HepG2 (cell line): ENCODE measurements at regions not wholly inside any gene's neighbourhood (a gene's known extent, or its start where the extent isn't known, plus 50 kb on each side); places are given as distances from the start of the nearest gene placed in this dataset.

Experiments
- CBX2 ChIP-seq, 2 experiments: fragments of 200-600 bp in 1 of 2; sonication (generic); formaldehyde crosslinking in 1 of 2; IDR thresholded peaks; 2 replicates each; pipeline versions ENCODE4 v1.7.0 to v1.8.1; 2018 to 2022; ENCODE audit warnings: low read depth in 2 of 2, low read length in 1 of 2, mild to moderate bottlenecking in 1 of 2, missing genetic modification reagents in 1 of 2
- DMAP1 ChIP-seq: IDR thresholded peaks from 2 replicates; pipeline ENCODE4 v1.6.1; 2016
- HNF4G ChIP-seq, 2 experiments: sonication (generic) in 1 of 2; formaldehyde crosslinking in 1 of 2; IDR thresholded peaks; 2 replicates each; pipeline versions ENCODE4 v1.4.0 to v1.6.1; 2011 to 2020; ENCODE audit warnings: borderline replicate concordance in 2 of 2, low read depth in 2 of 2, mild to moderate bottlenecking in 2 of 2, low read length in 1 of 2, missing genetic modification reagents in 1 of 2, moderate library complexity in 1 of 2
- KAT8 ChIP-seq: IDR thresholded peaks from 2 replicates; pipeline ENCODE4 v1.6.1; 2016; ENCODE audit warnings: missing genetic modification reagents, missing compliant biosample characterization
- KDM1A ChIP-seq: IDR thresholded peaks from 2 replicates; pipeline ENCODE4 v1.6.1; 2016; ENCODE audit warnings: missing compliant biosample characterization
- KLF12 ChIP-seq: sonication (generic); formaldehyde crosslinking; IDR thresholded peaks from 2 replicates; pipeline ENCODE4 v1.4.0; 2020; ENCODE audit warnings: missing genetic modification reagents, borderline replicate concordance
- NFIC ChIP-seq: IDR thresholded peaks from 2 replicates; pipeline ENCODE4 v1.6.1; 2012; ENCODE audit warnings: mild to moderate bottlenecking, low read length, inconsistent platforms
- NR2F2 ChIP-seq: IDR thresholded peaks from 2 replicates; pipeline ENCODE4 v1.6.1; 2012; ENCODE audit warnings: low read depth, inconsistent platforms, borderline replicate concordance
- POGZ ChIP-seq: sonication (generic); formaldehyde crosslinking; IDR thresholded peaks from 2 replicates; pipeline ENCODE4 v1.4.0; 2020; ENCODE audit warnings: mild to moderate bottlenecking, missing genetic modification reagents
- SIN3A ChIP-seq: IDR thresholded peaks from 2 replicates; pipeline ENCODE4 v1.6.1; 2011; ENCODE audit warnings: low read depth, mild to moderate bottlenecking, control low read depth, low read length, borderline replicate concordance
- ZFP36L1 ChIP-seq: sonication (generic); formaldehyde crosslinking; IDR thresholded peaks from 2 replicates; pipeline ENCODE4 v1.8.0; 2022; ENCODE audit warnings: mild to moderate bottlenecking, missing genetic modification reagents, moderate library complexity
- TF ChIP-seq, protein P1 (sequence below), 2 experiments: sonication (generic) in 1 of 2; formaldehyde crosslinking in 1 of 2; IDR thresholded peaks; 2 replicates each; pipeline versions ENCODE4 v1.6.1 to v1.9.0; 2014 to 2022; ENCODE audit warnings: antibody characterized with exemption in 1 of 2, borderline replicate concordance in 1 of 2, inconsistent platforms in 1 of 2, low read depth in 1 of 2, missing genetic modification reagents in 1 of 2
- TF ChIP-seq, protein P2 (sequence below): sonication (generic); formaldehyde crosslinking; IDR thresholded peaks from 2 replicates; pipeline ENCODE4 v1.4.0; 2020; ENCODE audit warnings: missing genetic modification reagents, borderline replicate concordance
- TF ChIP-seq, protein P3 (sequence below): IDR thresholded peaks from 2 replicates; pipeline ENCODE4 v1.6.1; 2012; ENCODE audit warnings: inconsistent platforms
- TF ChIP-seq, protein P4 (sequence below), 2 experiments: IDR thresholded peaks; 2 replicates each; pipeline ENCODE4 v1.6.1; 2011 to 2012; ENCODE audit warnings: low read length in 2 of 2, borderline replicate concordance in 1 of 2, low read depth in 1 of 2, mild to moderate bottlenecking in 1 of 2, moderate library complexity in 1 of 2

DNA sequence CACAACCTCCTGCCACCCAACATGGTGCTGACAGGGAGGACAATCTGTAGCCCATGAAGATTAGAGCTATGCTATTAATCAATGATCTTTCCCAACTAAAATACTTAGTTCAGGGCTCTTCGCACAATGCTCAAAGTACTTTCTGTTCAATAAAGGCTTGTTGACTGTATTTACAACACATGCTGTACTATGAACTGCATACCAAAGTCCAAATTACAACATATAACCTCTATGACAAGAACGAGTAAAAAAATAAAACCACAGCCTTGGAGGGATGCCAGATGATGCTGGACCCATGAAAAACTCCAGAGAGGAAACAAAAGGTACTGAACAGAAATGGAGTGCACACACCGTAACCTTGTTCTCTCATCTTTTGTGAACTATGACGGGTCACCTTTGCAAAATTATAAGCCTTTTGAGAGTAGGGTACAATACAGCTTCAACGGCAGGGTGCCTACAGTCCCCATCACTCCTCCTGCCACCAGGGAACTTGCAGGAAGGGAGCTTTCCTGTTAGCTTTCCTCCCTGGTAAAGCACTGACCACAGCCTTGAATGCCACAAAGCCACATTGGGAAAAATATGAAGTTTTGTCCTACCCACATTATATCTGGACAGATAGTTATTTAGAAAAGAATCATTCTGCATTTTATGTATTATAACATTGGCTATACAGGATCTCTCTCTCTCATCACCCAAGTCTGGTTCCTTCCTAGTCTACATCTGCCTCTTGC, 175.6 kb downstream of the NRIP1 start (continued):
- TF ChIP-seq, protein P1, sequence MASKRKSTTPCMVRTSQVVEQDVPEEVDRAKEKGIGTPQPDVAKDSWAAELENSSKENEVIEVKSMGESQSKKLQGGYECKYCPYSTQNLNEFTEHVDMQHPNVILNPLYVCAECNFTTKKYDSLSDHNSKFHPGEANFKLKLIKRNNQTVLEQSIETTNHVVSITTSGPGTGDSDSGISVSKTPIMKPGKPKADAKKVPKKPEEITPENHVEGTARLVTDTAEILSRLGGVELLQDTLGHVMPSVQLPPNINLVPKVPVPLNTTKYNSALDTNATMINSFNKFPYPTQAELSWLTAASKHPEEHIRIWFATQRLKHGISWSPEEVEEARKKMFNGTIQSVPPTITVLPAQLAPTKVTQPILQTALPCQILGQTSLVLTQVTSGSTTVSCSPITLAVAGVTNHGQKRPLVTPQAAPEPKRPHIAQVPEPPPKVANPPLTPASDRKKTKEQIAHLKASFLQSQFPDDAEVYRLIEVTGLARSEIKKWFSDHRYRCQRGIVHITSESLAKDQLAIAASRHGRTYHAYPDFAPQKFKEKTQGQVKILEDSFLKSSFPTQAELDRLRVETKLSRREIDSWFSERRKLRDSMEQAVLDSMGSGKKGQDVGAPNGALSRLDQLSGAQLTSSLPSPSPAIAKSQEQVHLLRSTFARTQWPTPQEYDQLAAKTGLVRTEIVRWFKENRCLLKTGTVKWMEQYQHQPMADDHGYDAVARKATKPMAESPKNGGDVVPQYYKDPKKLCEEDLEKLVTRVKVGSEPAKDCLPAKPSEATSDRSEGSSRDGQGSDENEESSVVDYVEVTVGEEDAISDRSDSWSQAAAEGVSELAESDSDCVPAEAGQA (IDR thresholded peaks at IDR 0.05; ENCODE audit: low read depth): no peak
- TF ChIP-seq, protein P1 (CRISPR knock-in tag; IDR thresholded peaks at IDR 0.05; ENCODE audit: borderline replicate concordance): no peak
- TF ChIP-seq NR2F2: peak; percentile 81
- TF ChIP-seq KAT8 (CRISPR knock-in tag): peak; percentile 73
- TF ChIP-seq, protein P2, sequence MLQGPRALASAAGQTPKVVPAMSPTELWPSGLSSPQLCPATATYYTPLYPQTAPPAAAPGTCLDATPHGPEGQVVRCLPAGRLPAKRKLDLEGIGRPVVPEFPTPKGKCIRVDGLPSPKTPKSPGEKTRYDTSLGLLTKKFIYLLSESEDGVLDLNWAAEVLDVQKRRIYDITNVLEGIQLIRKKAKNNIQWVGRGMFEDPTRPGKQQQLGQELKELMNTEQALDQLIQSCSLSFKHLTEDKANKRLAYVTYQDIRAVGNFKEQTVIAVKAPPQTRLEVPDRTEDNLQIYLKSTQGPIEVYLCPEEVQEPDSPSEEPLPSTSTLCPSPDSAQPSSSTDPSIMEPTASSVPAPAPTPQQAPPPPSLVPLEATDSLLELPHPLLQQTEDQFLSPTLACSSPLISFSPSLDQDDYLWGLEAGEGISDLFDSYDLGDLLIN (CRISPR knock-in tag): no peak
- 0 out of 2 replicates have a peak, but pooled peaks have one; percentile 26 for TF ChIP-seq SIN3A
- peak; percentile 58; the same call in 1 of the 2 replicates for TF ChIP-seq DMAP1 (CRISPR knock-in tag)
- no peak for TF ChIP-seq CBX2 (IDR thresholded peaks at IDR 0.05; ENCODE audit: low read depth, low read length)
- TF ChIP-seq CBX2 (CRISPR knock-in tag; IDR thresholded peaks at IDR 0.05; ENCODE audit: low read depth): no peak
- TF ChIP-seq POGZ: peak; percentile 99
- TF ChIP-seq, protein P3, sequence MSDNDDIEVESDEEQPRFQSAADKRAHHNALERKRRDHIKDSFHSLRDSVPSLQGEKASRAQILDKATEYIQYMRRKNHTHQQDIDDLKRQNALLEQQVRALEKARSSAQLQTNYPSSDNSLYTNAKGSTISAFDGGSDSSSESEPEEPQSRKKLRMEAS: peak; percentile 79
- peak; percentile 100 for TF ChIP-seq HNF4G (IDR thresholded peaks at IDR 0.05; ENCODE audit: borderline replicate concordance, low read depth, low read length)
- TF ChIP-seq HNF4G (CRISPR knock-in tag; IDR thresholded peaks at IDR 0.05; ENCODE audit: borderline replicate concordance, low read depth): peak; percentile 95
- TF ChIP-seq, protein P4, sequence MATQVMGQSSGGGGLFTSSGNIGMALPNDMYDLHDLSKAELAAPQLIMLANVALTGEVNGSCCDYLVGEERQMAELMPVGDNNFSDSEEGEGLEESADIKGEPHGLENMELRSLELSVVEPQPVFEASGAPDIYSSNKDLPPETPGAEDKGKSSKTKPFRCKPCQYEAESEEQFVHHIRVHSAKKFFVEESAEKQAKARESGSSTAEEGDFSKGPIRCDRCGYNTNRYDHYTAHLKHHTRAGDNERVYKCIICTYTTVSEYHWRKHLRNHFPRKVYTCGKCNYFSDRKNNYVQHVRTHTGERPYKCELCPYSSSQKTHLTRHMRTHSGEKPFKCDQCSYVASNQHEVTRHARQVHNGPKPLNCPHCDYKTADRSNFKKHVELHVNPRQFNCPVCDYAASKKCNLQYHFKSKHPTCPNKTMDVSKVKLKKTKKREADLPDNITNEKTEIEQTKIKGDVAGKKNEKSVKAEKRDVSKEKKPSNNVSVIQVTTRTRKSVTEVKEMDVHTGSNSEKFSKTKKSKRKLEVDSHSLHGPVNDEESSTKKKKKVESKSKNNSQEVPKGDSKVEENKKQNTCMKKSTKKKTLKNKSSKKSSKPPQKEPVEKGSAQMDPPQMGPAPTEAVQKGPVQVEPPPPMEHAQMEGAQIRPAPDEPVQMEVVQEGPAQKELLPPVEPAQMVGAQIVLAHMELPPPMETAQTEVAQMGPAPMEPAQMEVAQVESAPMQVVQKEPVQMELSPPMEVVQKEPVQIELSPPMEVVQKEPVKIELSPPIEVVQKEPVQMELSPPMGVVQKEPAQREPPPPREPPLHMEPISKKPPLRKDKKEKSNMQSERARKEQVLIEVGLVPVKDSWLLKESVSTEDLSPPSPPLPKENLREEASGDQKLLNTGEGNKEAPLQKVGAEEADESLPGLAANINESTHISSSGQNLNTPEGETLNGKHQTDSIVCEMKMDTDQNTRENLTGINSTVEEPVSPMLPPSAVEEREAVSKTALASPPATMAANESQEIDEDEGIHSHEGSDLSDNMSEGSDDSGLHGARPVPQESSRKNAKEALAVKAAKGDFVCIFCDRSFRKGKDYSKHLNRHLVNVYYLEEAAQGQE (IDR thresholded peaks at IDR 0.05; ENCODE audit: borderline replicate concordance in 1 of 2, low read depth in 1 of 2, low read length in 2 of 2): peak in 1 of 2 experiments; percentile 62; a peak in 1 of 4 replicates
- TF ChIP-seq KLF12 (CRISPR knock-in tag): no peak
- peak; percentile 98 for TF ChIP-seq NFIC
- TF ChIP-seq ZFP36L1 (CRISPR knock-in tag): peak; percentile 64; the same call in 1 of the 2 replicates
- TF ChIP-seq KDM1A (CRISPR knock-in tag): peak; percentile 92; the same call in 1 of the 2 replicates
